ENCODE measurements at regions not wholly inside any gene's neighbourhood (a gene's known extent, or its start where the extent isn't known, plus 50 kb on each side); places are given as distances from the start of the nearest gene placed in this dataset.

DNA sequence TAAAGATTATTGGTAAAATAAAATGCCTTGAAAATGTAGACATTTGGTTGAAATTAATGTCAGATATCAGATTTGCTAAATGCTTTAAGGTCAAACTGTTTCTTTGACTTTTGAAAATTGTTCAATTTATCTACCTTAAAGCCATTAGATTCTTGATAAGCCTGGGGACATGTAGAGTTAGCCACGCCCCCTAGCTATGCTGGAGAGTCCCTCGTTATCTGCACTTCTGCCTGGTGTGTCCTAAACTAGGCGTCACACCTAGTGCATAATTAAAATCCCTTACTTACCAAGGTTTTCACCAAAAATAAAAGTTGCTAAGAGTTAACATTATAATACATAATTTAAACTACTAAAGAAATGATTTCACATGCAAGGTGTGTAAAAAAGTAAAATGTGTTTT, 79.5 kb downstream of the EGLN3 start (continued):
- TF ChIP-seq, protein P1, sequence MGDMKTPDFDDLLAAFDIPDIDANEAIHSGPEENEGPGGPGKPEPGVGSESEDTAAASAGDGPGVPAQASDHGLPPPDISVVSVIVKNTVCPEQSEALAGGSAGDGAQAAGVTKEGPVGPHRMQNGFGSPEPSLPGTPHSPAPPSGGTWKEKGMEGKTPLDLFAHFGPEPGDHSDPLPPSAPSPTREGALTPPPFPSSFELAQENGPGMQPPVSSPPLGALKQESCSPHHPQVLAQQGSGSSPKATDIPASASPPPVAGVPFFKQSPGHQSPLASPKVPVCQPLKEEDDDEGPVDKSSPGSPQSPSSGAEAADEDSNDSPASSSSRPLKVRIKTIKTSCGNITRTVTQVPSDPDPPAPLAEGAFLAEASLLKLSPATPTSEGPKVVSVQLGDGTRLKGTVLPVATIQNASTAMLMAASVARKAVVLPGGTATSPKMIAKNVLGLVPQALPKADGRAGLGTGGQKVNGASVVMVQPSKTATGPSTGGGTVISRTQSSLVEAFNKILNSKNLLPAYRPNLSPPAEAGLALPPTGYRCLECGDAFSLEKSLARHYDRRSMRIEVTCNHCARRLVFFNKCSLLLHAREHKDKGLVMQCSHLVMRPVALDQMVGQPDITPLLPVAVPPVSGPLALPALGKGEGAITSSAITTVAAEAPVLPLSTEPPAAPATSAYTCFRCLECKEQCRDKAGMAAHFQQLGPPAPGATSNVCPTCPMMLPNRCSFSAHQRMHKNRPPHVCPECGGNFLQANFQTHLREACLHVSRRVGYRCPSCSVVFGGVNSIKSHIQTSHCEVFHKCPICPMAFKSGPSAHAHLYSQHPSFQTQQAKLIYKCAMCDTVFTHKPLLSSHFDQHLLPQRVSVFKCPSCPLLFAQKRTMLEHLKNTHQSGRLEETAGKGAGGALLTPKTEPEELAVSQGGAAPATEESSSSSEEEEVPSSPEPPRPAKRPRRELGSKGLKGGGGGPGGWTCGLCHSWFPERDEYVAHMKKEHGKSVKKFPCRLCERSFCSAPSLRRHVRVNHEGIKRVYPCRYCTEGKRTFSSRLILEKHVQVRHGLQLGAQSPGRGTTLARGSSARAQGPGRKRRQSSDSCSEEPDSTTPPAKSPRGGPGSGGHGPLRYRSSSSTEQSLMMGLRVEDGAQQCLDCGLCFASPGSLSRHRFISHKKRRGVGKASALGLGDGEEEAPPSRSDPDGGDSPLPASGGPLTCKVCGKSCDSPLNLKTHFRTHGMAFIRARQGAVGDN (CRISPR knock-in tag; IDR thresholded peaks at IDR 0.05) = no peak
- TF ChIP-seq ZNF543 (CRISPR knock-in tag; IDR thresholded peaks at IDR 0.05) (no peak), ZNF230 (CRISPR knock-in tag; IDR thresholded peaks at IDR 0.05) (no peak), KAT2B (IDR thresholded peaks at IDR 0.05; ENCODE audit: borderline replicate concordance, low read depth, low read length) (no peak), REPIN1 (CRISPR knock-in tag; IDR thresholded peaks at IDR 0.05; ENCODE audit: borderline replicate concordance, low read depth) (no peak), ZNF225 (CRISPR knock-in tag; IDR thresholded peaks at IDR 0.05) (no peak), NCOA5 (CRISPR knock-in tag; IDR thresholded peaks at IDR 0.05) (no peak)

- Histone ChIP-seq H3K4me3 (replicated peaks in 1 of 3; ENCODE audit: insufficient read depth in 1 of 3, low read depth in 2 of 3, low read length in 3 of 3) (no peak overlapping the region), H3K4me2 (ENCODE audit: low read depth, low read length) (no peak overlapping the region), H4K20me1 (ENCODE audit: insufficient read depth, low read length) (no peaks in the 10 kb centered on the region), H2AFZ (ENCODE audit: low read length) (no peak overlapping the region), H3K27ac (ENCODE audit: extremely low read length, insufficient read depth, low read length) (no peak overlapping the region), H3K27me3 (ENCODE audit: control insufficient read depth in 1 of 2, insufficient read depth in 2 of 2, low read length in 2 of 2) (peaks cover 2 to 4% of the 10 kb centered on the region in 2 experiments; a peak in 1 of 5 replicates), H3K4me1 (ENCODE audit: insufficient read depth, low read length) (no peaks in the 10 kb centered on the region), H3K79me2 (ENCODE audit: insufficient read depth, low read length) (no peaks in the 10 kb centered on the region), H3K9me3 (ENCODE audit: low read length) (no peaks in the 10 kb centered on the region), H3K9ac (ENCODE audit: insufficient read depth, low read depth, low read length) (no peak overlapping the region), H3K36me3 (replicated peaks in 1 of 2; ENCODE audit: control insufficient read depth in 1 of 2, insufficient read depth in 2 of 2, low read length in 2 of 2) (no peaks in the 10 kb centered on the region)
- ChIA-PET CTCF (ENCODE audit: low intra/inter-chr PET ratio, low total read pairs) (no interaction called here), POLR2A (no interaction called here)
- DNase-seq (ENCODE audit: low spot score) (no peak), ATAC-seq (no peak), FAIRE-seq (no peak)
- no TSS peak for BruUV-seq (replicated peaks)
- intact Hi-C loops (cut with micrococcal nuclease; ENCODE audit: unreplicated experiment) = no loop called here
- WGBS (ENCODE audit: low lambda C conversion rate) = 12% methylated on average over 1 of the region's 1 CpG
- in situ Hi-C loops (cut with HindIII; ENCODE audit: extremely low pct_ligation_motif_present, low pct_unique_long_range_greater_than_20kb) = no loop called here
- peak; percentile 1; the same call in 1 of the 2 replicates for TF ChIP-seq ATF7 (IDR thresholded peaks at IDR 0.05)
- no peak for TF ChIP-seq ATF7 (CRISPR knock-in tag; IDR thresholded peaks at IDR 0.05)
- no peak for TF ChIP-seq SIN3A (IDR thresholded peaks at IDR 0.05; ENCODE audit: borderline replicate concordance, low read depth, low read length)
Observed at GRCh38 chr14:33866425-33867088, 84.3 kb downstream of the EGLN3 start.

Data from HepG2 (cell line).